MV-4-11 (cell line): ENCODE measurements at regions not wholly inside any gene's neighbourhood (a gene's known extent, or its start where the extent isn't known, plus 50 kb on each side); places are given as distances from the start of the nearest gene placed in this dataset.
A peak's percentile ranks its signal among the peaks of the same experiment; 100 is the strongest.
"Not testable (repeated sequence)": the region's sequence is repeated elsewhere in the genome, so short reads cannot be mapped to it uniquely, and the experiment has no call there.

Experiments used
- DNase-seq: peaks from one replicate; lab custom pipeline; 2025; lab: John Stamatoyannopoulos, UW

GRCh38 chr5:168089201-168089887, 202.1 kb upstream of the WWC1 start:
- no peak for DNase-seq

- no peak for DNase-seq
These were observed 198.9 kb upstream of the WWC1 start for GRCh38 chr5:168092209-168093185.

- no peak for DNase-seq
These were observed 198.1 kb upstream of the WWC1 start for GRCh38 chr5:168093200-168093910.

- DNase-seq = no peak
These were observed 194.9 kb upstream of the WWC1 start for GRCh38 chr5:168096525-168096924.

- no peak for DNase-seq
These were observed 193.4 kb upstream of the WWC1 start for GRCh38 chr5:168097876-168098653.

- DNase-seq = no peak
These were observed 190.1 kb upstream of the WWC1 start for GRCh38 chr5:168101352-168101751.

GRCh38 chr5:168103018-168103417, 188.4 kb upstream of the WWC1 start:
- not testable (repeated sequence) for DNase-seq

- DNase-seq = no peak
These were observed 187.1 kb upstream of the WWC1 start for GRCh38 chr5:168104350-168104749.

- no peak for DNase-seq
These were observed 186.5 kb upstream of the WWC1 start for GRCh38 chr5:168104811-168105481.

GRCh38 chr5:168106008-168106761, 185.3 kb upstream of the WWC1 start:
- DNase-seq = no peak

GRCh38 chr5:168109441-168109840, 182.0 kb upstream of the WWC1 start:
- no peak for DNase-seq

- DNase-seq = no peak
These were observed 181.1 kb upstream of the WWC1 start for GRCh38 chr5:168110384-168110783.

GRCh38 chr5:168110870-168111832, 180.3 kb upstream of the WWC1 start:
- peak; percentile 25 for DNase-seq

- DNase-seq = peak; percentile 52
These were observed 176.9 kb upstream of the WWC1 start for GRCh38 chr5:168114444-168115017.

GRCh38 chr5:168117469-168117868, 174.0 kb upstream of the WWC1 start:
- DNase-seq = no peak

- no peak for DNase-seq
These were observed 173.3 kb upstream of the WWC1 start for GRCh38 chr5:168118042-168118668.

- DNase-seq = no peak
These were observed 170.9 kb upstream of the WWC1 start for GRCh38 chr5:168120401-168121137.

- no peak for DNase-seq
These were observed 170.3 kb upstream of the WWC1 start for GRCh38 chr5:168121138-168121494.
